SH-SY5Y (cell line): ENCODE measurements at regions not wholly inside any gene's neighbourhood (a gene's known extent, or its start where the extent isn't known, plus 50 kb on each side); places are given as distances from the start of the nearest gene placed in this dataset.

ENCODE experiments used
- GATA2 ChIP-seq: IDR thresholded peaks from 2 replicates; pipeline ENCODE4 v1.6.1; 2011; ENCODE audit warnings: mild to moderate bottlenecking, low read depth, low read length
- GATA3 ChIP-seq: IDR thresholded peaks from 2 replicates; pipeline ENCODE4 v1.6.1; 2011; ENCODE audit warnings: low read depth, mild to moderate bottlenecking, low read length, moderate library complexity

DNA sequence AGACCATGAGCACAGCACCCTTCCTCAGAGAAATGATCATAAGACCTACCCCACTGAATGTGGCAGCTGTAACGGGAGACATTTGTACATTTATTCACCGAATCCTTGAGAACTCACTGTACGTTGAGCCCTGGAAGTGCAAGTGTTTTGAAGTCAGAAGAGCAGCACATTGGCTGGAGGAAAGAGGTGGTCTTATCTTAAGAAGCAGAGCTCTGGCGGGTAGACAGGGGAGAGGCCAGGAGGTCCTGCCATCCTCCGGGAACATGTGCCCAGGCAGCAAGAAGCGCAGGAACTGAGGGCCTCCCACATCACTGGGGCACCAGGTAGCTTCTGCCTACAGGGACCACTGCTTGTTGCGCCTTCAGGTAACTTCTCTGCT is 169.2 kb upstream of the IRF2BP2 start:
- TF ChIP-seq GATA3, result no peak
- no peak for TF ChIP-seq GATA2

DNA sequence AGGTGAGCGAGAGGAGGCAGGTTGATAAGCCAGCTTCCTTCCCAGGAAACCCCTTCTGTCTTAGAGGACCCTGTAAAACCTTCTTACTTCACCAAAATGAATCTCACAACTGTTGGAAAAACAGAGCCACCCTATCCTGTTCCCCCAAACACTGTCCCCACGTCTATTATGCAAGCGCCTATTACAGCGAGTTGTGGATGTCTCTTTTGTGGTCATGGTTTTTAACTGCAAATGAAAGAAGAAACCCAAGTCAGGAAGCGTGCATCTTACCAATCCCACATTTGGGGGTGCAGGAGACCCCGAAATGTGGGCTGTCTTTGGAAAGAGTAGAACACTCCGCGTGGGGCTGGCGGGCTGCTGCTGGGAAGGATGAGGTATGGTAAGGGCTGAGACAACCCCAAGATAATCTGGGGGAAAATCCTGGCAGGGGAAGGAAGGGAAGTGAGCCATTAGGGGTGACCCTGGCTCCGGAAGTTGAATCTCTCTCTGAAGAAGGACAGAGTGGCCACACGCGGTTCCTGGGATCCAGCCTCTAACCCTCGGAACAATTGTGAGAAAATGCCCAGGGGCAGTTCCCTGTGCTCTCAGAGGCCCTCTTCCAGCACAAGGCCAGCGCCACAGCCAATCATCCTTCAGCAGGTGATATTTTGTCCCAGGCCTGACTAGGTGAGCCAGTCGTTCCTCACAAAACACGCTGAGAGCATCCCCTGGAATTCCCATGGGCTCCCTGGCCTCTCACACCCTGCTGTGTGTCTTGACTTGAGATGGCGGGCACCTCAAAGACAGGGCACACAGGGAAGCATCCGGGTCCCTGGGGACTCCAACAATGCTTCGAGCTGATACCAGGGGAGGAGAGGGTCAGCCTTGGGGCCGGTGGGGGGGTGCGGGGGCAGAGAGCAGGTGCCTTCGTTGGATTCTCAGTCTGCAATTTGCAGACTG is 168.5 kb upstream of the IRF2BP2 start:
- no peak for TF ChIP-seq GATA2
- TF ChIP-seq GATA3, result no peak

DNA sequence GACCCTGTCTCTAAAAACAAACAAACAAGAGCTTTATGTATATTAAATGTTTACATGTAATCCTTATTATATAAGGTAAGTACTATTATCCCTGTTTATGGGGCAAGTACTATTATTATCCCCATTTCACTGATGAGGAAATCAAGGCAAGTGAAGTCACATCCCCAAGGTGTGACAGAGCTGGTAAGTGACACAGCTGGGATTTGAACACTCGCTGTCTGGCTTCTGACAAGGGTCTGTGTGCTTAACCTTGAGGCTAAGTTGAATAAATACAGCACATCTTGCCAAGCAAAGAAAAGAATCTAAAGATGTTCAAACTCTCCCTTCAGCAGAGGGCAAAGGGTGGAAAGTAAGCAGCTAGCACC is 167.9 kb upstream of the IRF2BP2 start:
- no peak for TF ChIP-seq GATA2
- no peak for TF ChIP-seq GATA3

DNA sequence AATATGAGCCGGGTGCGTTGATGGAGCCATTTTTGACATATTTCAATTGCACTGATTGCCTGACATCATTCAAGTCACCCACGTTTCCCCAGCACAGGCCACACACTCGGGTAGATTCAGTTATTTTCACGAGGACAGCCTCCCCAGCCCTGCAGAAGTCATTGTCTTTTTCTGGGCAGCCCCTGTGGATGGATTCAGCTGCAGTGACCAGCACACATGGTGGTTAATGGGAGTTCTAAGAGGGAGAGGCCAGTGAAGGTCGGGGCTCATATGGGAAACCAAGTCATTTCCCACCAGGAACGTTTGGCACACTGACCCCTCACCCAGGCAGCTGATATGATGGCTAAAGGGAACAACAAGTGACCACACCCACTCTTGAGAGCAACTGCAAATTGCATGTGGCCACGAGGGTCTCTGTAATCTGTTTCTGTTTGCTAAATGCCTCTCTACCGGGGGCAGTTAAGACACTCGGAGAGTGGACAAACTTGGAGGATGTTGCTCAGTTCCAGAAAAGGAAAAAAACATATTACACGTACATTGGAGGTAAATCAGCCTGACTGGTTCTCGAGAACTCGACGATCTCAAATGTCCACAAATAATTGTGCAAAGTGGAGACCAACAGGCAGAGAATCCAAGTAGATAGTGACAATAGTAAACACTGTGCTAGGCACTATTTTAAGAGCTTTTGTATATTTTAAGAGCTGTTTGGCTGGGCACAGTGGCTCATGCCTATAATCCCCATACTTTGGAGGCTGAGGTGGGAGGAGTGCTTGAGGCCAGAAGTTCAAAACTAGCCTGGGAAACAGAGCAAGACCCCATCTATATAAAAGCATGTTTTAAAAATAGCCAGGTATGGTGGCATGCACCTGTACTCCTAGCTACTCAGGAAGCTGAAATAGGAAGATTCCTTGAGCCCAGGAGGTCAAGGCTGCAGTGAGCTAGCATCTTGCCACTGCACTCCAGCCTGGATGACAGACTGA is 167.2 kb upstream of the IRF2BP2 start:
- no peak for TF ChIP-seq GATA3

DNA sequence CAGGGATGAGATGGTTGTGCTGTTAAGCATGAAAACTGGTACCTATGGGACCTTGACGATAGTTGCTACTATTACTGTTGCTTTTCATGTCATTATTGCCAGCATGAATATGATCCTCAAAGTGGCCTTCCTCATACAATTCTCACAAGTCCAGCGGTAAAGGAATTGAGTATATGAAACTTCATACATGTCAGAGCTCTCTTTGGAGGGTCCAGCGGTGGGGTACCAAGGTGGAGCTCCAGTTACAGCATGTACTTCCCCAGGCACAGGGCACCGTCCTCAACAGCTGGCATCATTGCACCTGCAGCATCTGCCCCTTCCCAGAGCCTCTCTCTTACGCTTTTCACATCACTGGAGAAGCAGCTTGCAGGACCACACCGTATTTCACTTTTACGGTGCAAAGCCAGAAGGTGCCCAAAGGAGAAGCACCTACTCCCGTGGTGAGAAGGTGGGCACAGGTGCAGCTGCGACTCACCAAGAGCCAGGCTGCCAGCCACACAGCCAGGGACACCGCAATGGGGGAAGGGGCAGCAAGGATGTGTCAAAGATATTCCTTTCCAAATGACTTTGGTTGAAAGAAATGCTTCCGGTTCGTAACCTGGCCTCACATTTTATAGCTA is 166.4 kb upstream of the IRF2BP2 start:
- no peak for TF ChIP-seq GATA2
- TF ChIP-seq GATA3, result no peak

DNA sequence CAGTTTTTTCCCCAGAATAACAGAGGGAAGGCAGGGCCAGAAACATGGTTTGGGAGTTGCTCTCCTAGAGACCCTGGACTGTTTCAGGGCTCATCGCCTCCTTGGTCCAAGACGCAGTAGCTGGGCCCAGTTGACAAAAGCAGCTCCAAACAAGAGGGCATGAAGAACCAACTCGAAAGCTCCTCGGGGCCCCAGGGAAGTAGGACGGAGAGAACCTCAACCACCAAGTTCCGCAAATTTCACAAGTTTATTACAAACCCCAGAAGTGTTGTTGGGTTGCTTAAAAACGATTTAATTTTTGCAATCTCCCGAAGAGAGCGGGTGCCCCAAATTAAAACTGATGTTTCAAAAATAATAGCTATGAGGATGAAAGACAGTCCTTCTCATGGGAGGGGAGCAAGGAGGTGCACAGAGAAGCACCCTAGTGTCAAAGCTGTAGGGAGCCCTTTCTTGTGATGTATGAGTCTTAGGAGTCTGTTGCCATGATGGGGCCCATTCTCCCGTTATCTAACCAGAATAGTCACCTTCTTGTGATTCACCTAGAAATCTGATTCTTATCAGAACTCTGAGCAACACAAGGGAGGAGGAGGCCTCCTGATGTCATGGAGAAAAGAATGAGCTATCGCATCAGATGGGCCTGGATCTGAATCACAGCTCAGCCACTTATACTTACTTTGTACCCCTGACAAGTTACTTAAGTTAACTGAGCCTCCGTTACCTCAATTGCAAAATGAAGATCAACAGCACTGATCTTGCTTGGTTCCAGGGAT is 165.7 kb upstream of the IRF2BP2 start:
- TF ChIP-seq GATA2 (no peak), GATA3 (no peak)

DNA sequence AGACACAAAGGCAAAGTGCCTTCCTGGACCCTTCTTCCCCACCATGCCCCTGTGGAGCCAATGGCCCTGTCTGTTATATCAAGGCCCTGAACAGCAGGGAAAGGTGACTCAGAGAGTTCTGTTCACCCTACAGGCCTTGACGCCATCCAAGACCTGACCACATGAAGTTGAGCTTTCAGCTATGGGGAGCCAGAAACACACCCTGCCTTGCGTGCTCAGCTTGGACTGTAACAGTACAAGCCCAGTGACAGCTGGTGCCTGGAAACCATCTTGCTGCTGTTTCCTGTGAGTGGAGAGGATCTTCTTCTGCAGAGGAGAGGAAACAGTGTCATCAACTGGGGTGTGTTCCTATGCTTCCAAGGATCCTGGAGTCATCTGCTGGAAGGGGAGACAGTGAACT is 165.0 kb upstream of the IRF2BP2 start:
- TF ChIP-seq GATA3 (no peak), GATA2 (no peak)

DNA sequence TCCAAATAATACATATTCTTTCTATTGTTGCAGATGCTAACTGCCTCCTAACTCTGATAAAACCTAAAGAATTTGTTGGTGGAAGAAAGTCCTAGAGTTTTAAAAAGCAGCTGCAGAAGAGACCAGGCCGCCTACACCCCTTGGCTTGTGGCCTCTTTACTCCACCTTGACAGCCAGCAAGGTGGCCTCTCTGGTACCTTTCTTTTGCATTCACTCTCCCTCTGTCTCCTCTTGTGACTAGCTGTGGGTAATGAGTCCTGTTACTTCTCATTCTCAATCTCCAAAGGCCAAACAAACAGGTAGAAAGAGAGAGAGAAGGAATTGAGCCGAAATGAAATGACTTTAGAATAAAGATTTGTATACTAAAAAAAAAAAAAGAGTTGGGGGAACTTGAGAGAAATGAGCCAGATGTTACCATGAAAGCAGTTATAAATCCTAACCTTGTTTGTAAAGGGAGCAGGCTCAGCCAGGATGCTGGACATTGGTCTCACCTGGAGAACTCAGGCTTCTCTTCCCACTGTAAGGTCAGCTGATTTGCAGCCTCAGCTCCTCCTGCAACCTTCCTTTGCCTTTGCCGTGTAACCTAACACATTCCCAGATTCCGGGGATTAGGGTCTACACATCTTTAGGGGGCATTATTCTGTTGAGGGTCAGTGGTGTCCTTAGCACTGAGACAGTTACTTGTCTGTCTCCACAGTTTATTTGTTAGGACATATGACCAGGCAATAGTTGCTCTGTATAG is 164.1 kb upstream of the IRF2BP2 start:
- TF ChIP-seq GATA3, result no peak
- no peak for TF ChIP-seq GATA2

DNA sequence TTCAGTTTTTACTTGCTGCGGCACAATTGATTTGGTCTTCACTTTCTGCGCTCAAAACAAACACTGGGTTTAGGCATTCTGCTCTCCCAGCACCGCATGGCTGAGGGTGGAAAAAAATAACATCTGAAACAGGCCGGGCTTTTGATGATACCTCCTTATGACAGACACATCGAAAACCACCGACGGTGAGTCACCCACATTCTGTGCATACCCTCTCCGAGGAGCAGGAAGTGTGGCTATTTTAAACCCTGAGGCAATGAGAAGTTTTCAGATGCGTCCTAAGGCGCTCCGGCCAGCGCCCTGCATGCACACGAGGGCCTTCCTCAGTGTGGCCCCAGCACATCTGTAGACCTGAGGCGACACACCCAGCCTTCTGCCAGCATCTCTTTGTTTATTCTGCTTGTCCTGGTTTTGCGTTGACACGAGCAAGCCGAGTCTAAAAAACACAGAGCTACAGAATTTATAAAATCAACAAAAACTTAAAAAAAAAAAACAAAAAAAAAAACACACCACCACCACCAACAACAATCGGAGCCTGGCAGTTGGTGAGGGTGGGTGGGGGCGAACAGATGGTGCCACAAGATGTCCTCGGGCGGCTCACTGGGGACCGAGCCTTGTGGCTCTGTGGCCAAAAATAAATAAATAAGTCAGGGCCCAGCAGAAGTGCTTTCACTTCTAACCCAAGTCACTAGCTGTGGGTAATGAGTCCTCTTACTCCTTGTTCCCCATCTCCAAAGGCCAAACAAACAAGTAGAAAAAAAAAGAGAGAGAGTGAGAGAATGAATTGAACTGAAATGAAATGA is 162.6 kb upstream of the IRF2BP2 start:
- no peak for TF ChIP-seq GATA3
- TF ChIP-seq GATA2, result no peak

DNA sequence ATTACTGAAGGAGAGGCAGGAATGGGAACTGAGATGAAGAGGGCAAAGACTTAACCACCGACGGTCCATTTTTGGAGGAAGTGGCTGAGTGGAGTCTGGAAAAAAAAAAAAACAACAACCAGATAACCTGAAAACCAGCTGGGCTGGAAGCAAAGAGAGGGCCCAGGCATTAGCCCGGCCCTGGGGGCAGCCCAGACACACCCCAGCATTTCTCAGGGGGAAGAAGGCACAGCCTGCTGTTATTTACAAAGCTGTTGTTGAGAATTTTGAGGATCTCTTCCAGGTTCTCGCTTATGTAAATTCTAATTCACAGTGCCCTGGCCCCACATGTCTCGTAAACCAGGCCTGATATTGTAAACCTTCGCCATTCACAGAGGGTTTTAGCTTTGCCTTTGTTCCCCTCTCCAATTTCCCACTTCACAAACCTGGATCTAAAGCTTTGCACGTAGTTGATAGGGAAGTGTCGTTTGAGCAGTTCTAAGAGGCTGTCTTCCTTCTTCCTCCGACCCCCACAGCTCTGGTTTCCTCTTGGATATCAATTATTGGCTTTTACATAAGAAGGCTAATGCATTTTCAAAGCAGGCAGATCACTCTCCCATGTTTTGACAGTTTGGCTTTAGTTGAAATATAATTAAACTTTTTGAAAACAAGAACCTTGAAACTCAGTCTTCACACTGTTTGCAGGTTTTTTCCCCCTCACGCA is 161.8 kb upstream of the IRF2BP2 start:
- TF ChIP-seq GATA3 (no peak), GATA2 (no peak)

DNA sequence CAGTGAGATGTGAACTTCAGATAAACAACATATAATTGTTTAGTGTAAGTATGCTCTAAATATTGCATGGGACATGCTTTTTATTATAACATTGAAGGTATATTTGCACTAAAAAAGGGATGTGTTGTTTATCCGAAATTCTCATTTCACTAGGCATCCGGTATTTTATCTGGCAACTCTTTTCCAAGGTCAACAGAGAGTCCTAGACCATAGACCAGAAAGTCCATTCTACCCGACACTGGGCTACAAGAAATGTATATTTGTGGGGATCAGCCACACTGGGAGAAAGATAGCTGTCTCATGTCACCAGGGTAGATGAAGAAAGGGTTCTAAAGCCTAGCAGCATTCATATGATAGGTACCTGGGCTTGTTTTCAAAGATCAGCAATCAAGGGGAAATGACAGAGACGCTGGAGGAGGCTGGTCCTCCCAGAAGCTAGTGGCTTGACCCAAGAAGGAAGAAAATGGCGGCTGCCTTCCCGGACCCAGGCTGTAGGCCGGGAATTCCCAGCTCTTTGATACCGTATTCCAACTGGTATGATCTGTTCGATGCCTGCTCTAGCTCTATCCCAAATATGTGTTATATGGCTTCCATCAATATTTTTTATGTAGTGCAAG is 161.1 kb upstream of the IRF2BP2 start:
- TF ChIP-seq GATA2 (no peak), GATA3 (no peak)

DNA sequence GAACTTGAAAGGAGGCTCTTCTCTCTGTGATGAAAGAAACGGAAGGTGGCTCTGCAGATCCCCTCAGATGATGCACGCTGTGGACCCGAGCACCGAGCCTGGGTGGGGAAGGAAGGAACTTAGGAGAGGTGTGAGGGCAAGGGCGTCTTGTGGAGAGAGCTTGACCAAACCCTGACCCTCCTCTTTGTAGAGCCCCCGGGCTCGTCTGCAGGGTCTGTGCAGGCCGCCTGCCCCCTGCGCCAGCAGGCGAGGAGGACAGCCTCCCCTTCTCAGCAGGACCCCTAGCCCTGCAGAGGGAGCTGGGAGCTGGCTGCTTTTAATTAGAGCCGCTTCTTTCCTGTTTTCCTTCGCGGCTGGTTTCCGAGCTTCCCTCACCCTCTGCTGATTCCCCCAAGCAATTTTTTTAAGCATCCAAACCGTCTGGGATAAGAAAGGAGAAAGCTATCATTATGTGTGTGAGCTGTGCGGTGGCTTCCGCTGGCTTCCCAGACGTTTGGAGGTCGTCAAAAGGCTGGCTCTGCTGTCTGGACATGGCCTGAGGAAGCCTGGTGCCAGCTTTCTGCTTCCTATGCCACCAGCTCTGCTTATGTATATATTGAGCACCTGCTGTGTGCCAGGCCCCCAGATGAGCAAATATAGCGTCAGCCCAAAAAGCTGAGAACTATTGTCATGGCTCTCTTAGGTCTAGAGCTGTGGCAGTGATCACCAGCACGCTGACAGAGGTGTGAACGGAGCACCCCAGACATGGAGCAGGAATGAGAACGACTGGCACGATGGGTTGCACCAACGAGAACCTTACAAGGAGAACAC is 160.2 kb upstream of the IRF2BP2 start:
- TF ChIP-seq GATA3, result no peak
- no peak for TF ChIP-seq GATA2
